ENCODE measurements at regions not wholly inside any gene's neighbourhood (a gene's known extent, or its start where the extent isn't known, plus 50 kb on each side); places are given as distances from the start of the nearest gene placed in this dataset.

DNA sequence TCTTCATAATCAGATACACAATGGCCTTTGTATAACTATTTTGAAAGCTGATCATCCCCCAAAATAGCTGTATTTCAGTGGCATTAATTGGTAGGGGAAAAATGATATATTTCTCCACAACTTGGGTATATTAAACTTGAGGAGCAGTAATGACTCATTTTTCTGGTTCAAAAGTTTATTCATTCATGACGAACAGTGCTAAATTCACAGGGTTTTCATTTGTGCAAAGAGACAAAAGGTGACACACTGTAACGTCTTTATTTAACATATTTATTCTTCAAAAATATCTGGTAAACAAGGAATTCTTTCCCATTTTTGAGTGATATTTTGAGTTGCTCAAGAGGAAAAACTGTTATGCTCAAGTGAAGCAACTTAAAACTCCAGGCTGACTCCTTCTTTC is 415.5 kb upstream of the SOX5 start:
- no peak for ATAC-seq (ENCODE audit: low FRiP score)
- TF ChIP-seq CTCF (IDR thresholded peaks at IDR 0.05), result no peak
- DNase-seq (ENCODE audit: low spot score), result no peak

GRCh38 chr12:24363177-24363754 is 413.8 kb upstream of the SOX5 start:
- no peak for TF ChIP-seq CTCF (IDR thresholded peaks at IDR 0.05)
- DNase-seq (ENCODE audit: low spot score) (no peak), ATAC-seq (ENCODE audit: low FRiP score) (no peak)

DNA sequence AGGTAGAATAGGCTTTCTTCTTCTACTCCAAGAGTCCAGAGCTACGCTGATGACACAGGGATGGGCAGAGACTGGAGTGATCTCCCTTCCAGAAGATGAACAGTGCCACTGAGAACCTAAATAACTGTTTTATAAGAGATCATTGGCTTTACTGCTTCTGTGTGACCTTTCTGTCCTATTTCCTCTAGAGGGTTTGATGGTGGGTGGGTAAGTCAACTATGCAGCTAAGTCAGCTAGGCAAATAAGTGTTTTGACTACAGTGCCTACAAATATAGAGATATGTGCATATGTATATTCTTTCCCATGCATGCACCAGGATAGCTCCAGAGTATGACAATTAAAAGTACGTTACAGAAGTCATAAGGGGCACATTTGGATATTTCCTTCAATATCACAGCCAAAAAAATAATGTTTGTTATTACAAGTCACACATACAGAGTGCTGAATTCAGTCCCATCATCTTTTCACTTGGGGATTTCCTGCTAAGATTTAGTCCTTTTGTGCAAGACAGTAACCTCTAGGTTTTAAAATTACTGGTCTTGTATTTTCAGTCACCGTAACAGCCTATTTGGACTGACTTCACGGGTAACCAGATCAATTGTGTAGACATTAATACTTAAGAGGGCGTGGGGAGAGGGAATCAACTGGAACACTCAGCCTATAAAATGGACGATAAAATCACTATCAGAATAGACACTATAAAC is 412.6 kb upstream of the SOX5 start:
- TF ChIP-seq CTCF (IDR thresholded peaks at IDR 0.05), result no peak
- DNase-seq (ENCODE audit: low spot score) (no peak), ATAC-seq (ENCODE audit: low FRiP score) (no peak)

- TF ChIP-seq CTCF (IDR thresholded peaks at IDR 0.05), result no peak
- ATAC-seq (ENCODE audit: low FRiP score) (no peak), DNase-seq (ENCODE audit: low spot score) (no peak)
These were observed 411.4 kb upstream of the SOX5 start for GRCh38 chr12:24360907-24361306.

DNA sequence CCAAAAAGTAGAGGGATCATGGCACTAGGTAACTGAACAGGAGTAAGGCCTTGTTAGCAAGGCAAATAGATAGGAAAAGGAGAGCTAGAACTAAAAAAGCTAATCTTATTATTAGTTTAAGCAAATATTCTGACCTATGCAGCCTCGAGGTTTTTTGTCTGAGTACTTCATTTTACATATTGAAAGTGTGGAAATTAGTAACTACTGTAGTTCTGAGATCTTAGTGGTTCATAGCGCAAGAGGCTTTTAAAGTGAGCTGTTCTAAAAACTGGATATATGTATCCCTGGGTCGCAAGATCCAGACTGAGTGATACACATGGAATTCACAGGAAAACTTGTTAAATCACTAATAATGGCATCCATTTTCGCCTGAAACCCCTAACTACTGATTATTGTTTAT is 411.0 kb upstream of the SOX5 start:
- no peak for DNase-seq (ENCODE audit: low spot score)
- no peak for TF ChIP-seq CTCF (IDR thresholded peaks at IDR 0.05)
- ATAC-seq (ENCODE audit: low FRiP score), result no peak

DNA sequence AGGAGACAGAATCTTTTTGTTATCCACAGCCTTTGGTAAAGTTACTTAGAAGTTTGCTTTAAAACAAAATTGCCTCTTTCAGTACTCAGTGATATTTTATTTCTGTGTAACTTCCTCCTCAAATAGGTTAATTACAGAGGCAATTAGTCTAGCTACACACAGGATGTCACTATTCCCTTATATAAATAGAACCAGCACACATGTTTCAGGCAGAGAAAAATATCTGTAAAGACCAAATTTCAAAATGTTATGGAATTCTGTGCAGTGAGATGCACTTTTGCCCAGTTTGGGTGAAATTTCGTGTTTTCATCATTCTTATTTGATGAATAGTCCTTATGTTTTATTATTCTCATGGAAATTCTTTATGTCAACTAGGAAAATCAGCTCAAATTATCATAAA is 410.6 kb upstream of the SOX5 start:
- DNase-seq (ENCODE audit: low spot score) (no peak), ATAC-seq (ENCODE audit: low FRiP score) (no peak)
- TF ChIP-seq CTCF (IDR thresholded peaks at IDR 0.05), result no peak

DNA sequence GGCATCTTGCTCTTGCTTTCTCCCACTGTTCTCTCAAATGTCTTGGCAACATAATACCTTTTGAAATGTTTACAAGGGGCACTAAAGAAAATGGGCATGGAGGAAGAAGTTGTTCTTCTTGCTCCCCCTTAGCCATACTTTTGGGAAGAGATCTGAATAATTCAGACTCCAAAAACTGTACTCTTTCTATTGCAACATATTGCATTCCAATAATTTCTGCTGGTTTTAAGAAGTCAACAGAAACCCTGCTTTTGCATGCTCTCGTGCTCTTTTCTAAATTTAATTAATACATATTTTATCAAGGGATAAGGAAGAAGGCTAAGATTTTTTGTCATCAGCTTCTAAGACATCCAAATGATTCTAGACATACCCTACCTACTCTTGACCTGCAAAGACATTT is 409.9 kb upstream of the SOX5 start:
- DNase-seq (ENCODE audit: low spot score) (no peak), ATAC-seq (ENCODE audit: low FRiP score) (no peak)
- no peak for TF ChIP-seq CTCF (IDR thresholded peaks at IDR 0.05)

Data from omental fat pad (tissue), 3 donors.